ENCODE measurements at regions not wholly inside any gene's neighbourhood (a gene's known extent, or its start where the extent isn't known, plus 50 kb on each side); places are given as distances from the start of the nearest gene placed in this dataset.

DNA sequence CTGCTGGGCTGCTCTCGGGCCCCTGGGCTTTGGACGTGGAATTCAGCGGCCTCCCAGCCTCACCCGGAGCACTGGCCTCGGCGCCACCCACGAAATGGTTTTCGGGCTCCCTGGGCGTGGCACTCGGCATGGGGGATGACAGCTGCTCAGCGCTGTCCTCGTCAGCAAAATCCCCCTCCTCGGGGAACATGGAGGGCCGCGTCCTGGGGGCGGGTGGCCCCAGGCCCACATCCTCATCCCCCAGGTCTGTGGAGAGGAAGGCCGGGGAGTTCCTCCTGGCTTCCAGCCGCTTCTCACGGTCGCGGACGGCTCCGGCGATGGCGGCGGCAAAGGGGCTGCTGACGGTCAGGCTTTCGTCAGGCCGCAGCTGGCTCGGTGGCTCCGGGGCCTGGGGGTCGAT is 88.4 kb downstream of the CTTN start:
- TF ChIP-seq, protein P1, sequence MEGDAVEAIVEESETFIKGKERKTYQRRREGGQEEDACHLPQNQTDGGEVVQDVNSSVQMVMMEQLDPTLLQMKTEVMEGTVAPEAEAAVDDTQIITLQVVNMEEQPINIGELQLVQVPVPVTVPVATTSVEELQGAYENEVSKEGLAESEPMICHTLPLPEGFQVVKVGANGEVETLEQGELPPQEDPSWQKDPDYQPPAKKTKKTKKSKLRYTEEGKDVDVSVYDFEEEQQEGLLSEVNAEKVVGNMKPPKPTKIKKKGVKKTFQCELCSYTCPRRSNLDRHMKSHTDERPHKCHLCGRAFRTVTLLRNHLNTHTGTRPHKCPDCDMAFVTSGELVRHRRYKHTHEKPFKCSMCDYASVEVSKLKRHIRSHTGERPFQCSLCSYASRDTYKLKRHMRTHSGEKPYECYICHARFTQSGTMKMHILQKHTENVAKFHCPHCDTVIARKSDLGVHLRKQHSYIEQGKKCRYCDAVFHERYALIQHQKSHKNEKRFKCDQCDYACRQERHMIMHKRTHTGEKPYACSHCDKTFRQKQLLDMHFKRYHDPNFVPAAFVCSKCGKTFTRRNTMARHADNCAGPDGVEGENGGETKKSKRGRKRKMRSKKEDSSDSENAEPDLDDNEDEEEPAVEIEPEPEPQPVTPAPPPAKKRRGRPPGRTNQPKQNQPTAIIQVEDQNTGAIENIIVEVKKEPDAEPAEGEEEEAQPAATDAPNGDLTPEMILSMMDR (IDR thresholded peaks at IDR 0.05; ENCODE audit: insufficient read depth, low read depth, low read length, missing control alignments): no peak
- DNase-seq (ENCODE audit: low read depth): no peak
- H3K4me3 ChIP-seq (ENCODE audit: low read depth, low read length): no peak overlapping the region

DNA sequence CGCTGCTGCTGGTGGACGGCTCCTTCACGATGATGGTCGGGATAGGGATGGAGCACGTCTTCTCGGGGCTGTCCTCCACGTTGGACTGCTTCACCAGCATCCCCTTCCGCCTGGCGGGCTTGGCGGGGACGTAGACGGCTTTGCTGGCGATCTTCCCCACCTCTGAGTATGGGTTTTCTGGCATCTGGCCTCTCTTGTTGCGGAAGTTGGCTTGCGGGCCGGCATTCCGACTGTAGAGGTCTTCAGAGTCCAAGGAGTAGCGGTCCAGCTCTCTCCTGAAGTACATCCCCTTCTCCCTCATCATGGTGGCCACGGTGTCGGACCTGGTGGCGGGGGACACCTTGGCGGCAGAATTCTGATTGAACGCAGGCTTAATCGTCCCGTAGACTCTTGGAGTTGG is 88.8 kb downstream of the CTTN start:
- TF ChIP-seq, protein P1 (IDR thresholded peaks at IDR 0.05; ENCODE audit: insufficient read depth, low read depth, low read length, missing control alignments): no peak
- no peak overlapping the region for H3K4me3 ChIP-seq (ENCODE audit: low read depth, low read length)
- DNase-seq (ENCODE audit: low read depth): no peak

DNA sequence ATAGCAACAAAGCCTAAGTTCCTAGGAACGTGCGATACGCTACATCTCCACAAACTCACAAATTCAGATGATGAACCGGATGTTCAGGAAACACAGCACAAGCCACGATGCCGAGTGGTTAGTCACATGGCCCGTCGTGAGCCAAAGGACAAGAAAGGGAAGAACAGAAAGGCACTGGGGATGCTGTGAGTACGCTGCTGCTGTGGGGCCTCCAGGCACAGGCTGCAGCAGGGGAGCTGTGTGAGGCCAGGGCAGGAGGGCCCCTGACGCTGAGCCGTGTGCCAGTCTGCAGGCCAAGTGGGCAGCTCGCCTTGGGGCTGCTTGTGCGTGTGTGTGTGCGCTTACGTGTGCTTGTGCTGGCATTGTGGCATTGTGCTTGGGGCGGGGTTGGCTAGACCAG is 89.4 kb downstream of the CTTN start:
- TF ChIP-seq, protein P1 (IDR thresholded peaks at IDR 0.05; ENCODE audit: insufficient read depth, low read depth, low read length, missing control alignments): no peak
- DNase-seq (ENCODE audit: low read depth): no peak
- no peak overlapping the region for H3K4me3 ChIP-seq (ENCODE audit: low read depth, low read length)

DNA sequence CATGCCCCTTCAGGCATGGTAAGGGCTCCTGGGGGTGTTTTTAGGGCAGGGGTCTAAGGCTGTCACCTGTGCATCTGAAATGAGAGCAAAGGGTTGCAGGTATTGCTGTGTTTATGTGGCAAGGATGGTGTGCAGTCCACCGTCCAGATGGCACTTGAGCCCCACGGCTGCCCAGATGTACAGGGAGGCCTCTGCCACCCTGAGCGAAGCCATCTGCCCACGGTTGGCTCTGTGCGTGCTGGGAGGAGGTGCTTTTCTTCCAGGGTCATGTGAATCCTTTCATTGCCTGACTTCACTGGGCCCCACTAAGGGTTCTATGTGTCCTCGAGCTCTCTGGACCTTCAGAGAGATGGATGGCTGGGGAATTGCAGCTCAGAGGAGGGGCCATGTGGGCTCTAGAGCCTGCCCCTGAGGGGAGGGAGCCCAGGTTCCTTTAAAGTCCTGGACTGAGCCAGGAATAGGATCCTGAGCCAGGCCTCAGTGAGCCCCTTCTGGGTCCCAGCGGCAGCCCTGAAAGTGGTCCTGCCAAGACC is 89.9 kb downstream of the CTTN start:
- TF ChIP-seq, protein P1 (IDR thresholded peaks at IDR 0.05; ENCODE audit: insufficient read depth, low read depth, low read length, missing control alignments): no peak
- DNase-seq (ENCODE audit: low read depth): no peak
- no peak overlapping the region for H3K4me3 ChIP-seq (ENCODE audit: low read depth, low read length)

DNA sequence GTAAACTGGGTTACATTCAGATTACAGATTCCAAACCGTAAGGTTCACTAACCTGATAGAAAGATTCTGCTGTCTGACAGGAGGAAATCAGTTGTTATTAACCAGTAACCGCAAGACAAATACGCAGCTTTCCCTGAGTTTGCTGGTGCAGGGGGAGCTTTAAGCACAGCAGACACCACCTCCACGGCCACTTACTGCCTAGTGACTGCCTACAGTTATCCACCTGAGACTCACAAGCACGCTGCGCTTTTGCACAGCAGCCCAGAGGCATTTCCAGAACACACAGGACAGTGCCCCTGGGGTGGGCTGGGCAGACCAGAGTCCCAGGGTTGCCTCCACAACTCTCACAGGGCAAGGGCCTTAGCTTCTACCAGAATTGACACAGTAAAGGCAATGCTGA is 90.9 kb downstream of the CTTN start:
- TF ChIP-seq, protein P1 (IDR thresholded peaks at IDR 0.05; ENCODE audit: insufficient read depth, low read depth, low read length, missing control alignments): no peak
- no peak overlapping the region for H3K4me3 ChIP-seq (ENCODE audit: low read depth, low read length)
- no peak for DNase-seq (ENCODE audit: low read depth)

DNA sequence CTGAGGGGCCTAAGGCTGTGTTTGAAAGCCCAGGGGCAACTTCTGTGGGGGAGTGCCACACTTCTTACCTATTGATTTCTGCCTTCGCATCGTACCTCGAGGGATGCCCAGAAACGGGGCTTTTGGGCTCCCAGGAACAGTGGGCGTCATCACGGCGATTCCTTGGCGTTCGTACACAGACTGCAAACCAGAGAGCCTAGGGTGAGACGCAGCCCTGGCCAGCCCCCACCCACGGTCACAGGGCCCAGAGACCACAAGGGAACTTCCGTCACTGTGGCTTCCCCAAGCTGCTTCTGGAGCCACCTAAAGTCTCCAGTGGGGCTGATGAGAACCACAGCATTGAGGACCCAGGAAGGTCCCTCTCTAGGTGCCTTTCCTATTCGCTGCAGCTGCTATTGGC is 91.9 kb downstream of the CTTN start:
- no peak overlapping the region for H3K4me3 ChIP-seq (ENCODE audit: low read depth, low read length)
- peak; percentile 46 for DNase-seq (ENCODE audit: low read depth)
- TF ChIP-seq, protein P1 (IDR thresholded peaks at IDR 0.05; ENCODE audit: insufficient read depth, low read depth, low read length, missing control alignments): no peak

Measured in GM12865 (cell line).